Pancreas (tissue), 10 donors: ENCODE measurements at regions not wholly inside any gene's neighbourhood (a gene's known extent, or its start where the extent isn't known, plus 50 kb on each side); places are given as distances from the start of the nearest gene placed in this dataset.

ENCODE experiments used
- ATAC-seq, 4 donors: fragments of 200-7000 bp; cut with Tn5 transposase; one replicate each; pipeline versions ENCODE4 v1.8.0 to v1.9.1; 2020; ENCODE audit warnings: mild to moderate bottlenecking in 4 of 4, moderate library complexity in 4 of 4
- DNase-seq, 6 donors: peaks; one replicate each; pipeline ENCODE4 v3.0.0-alpha.2; 2020
- FAIRE-seq: peaks from 2 replicates; lab custom pipeline; 2012; peaks lifted over from hg19 to GRCh38; lab: Jason Lieb, UNC
- H3K27ac ChIP-seq, 4 donors: fragments of 200-600 bp; sonication (generic); 1 replicate in 3 of 4; 2 replicates in 1 of 4; pipeline versions ENCODE4 v1.5.0 to v1.8.0; 2020
- H3K27me3 ChIP-seq, 4 donors: fragments of 200-600 bp; one replicate each; pipeline ENCODE4 v1.8.0; 2021
- H3K36me3 ChIP-seq, 3 donors: fragments of 200-600 bp; sonication (generic) in 1 of 3; one replicate each; pipeline versions ENCODE4 v1.5.0 to v1.8.0; 2020 to 2021
- H3K4me1 ChIP-seq, 3 donors: fragments of 200-600 bp; one replicate each; pipeline ENCODE4 v1.8.0; 2021
- H3K4me3 ChIP-seq, 4 donors: fragments of 200-600 bp; sonication (generic) in 2 of 4; one replicate each; pipeline versions ENCODE4 v1.5.0 to v1.8.0; 2020 to 2021
- H3K9me3 ChIP-seq, 4 donors: fragments of 200-600 bp; one replicate each; pipeline ENCODE4 v1.8.0; 2021
- WGBS, 2 donors: extraction: QIAGEN DNeasy Blood & Tissue Kit; methylation state at CpG; one replicate each; pipeline ENCODE4 v1.1.7; 2013; 5-methylcytosine and 5-hydroxymethylcytosine counted together
- intact Hi-C, 3 donors: fragments of 100-400 bp; cut with DNase I; formaldehyde crosslinking; loops; one replicate each; pipeline versions ENCODE4 v1.11.1 to v1.14.2; 2022
- TF ChIP-seq, protein P1 (sequence below), 4 donors: fragments of 200-600 bp; sonication (generic) in 3 of 4; IDR thresholded peaks; one replicate each; pipeline versions ENCODE4 v1.5.0 to v1.8.0; 2021; ENCODE audit warnings: antibody characterized with exemption in 4 of 4
- donor health status: healthy with polysubstance abuse.
- donor health status: DM: no; HTN: no; CAD: no; lungs with moderate emphysema.
- donor health status: DM: no; HTN: no; CAD: no.
- donor health status: control.
- donor health status: control.
- donor health status: Bipolar disorder and iron deficiency.
- donor health status: DM: yes; HTN: yes; CAD: no.
- donor health status: DM: no; HTN: no; CAD: no.
- donor health status: DM: no; HTN: no; CAD: no.
- donor health status: DM: yes; HTN: yes; CAD: no.

DNA sequence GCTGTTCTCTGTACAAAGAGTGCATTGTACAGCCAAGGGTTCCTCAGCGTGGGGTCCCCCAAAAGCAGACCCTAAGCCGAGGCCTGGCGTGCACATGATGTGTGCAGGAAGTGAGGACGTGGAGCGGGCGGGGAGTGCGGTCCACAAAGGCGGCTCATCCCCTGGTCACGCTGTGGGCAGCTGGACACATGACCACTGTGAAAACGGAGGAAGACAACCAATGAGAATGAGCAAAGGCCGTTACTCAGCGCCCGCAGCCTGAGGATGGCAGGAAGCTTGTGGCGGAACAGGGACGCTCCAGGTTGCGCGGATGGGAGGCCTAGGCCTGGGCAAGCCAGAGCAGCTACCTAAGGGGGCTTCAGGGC is 1263.7 kb downstream of the BRD1 start:
- peak in 1 of 6 donors; percentile 33 for DNase-seq
- WGBS, 2 donors = 69 to 86% methylated on average over 17 of the region's 17 CpGs
- TF ChIP-seq, protein P1, sequence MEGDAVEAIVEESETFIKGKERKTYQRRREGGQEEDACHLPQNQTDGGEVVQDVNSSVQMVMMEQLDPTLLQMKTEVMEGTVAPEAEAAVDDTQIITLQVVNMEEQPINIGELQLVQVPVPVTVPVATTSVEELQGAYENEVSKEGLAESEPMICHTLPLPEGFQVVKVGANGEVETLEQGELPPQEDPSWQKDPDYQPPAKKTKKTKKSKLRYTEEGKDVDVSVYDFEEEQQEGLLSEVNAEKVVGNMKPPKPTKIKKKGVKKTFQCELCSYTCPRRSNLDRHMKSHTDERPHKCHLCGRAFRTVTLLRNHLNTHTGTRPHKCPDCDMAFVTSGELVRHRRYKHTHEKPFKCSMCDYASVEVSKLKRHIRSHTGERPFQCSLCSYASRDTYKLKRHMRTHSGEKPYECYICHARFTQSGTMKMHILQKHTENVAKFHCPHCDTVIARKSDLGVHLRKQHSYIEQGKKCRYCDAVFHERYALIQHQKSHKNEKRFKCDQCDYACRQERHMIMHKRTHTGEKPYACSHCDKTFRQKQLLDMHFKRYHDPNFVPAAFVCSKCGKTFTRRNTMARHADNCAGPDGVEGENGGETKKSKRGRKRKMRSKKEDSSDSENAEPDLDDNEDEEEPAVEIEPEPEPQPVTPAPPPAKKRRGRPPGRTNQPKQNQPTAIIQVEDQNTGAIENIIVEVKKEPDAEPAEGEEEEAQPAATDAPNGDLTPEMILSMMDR (IDR thresholded peaks at IDR 0.05) = no peak

DNA sequence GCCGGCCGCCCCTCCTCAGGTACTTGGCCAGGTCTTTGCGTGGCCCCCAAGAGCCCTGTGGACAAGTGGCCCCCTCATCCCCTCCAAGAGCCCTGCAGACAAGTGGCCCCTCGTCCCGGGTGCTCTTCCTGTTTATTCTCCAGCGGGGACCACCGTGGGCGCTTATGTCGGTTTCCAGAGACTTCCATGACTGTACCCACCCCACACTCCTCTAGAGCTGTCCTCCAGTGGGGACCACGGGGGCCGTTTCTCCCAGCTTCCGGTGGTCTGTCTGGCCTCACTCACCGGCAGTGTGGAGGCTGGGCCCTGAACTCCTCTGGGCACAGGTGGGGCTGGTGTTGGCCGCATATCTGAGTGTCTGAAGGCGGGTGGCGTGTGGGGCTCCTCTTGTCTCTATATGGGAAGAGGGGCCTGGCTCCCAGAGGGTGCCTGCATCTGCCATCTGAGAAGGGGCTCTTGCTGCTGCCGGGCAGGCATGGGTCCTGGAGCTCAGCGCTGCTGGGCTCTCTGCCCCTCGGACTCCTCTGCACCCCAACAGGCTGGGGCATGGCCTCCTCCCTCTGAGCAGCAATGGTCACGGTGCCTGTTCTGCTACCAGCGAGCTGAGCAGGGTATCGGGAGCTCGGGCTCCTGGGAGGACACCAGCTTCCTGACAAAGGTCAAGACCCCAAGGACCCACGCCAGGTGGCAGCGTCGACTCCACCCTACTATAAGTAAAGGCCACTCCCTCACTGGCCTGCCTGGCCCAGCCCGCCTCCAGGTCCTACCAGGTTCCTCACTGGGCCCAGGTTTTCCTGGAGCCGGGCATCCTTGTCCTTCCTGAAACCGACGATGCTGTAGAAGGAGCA is 1264.3 kb downstream of the BRD1 start:
- TF ChIP-seq, protein P1 (IDR thresholded peaks at IDR 0.05) = no peak
- peak in 1 of 6 donors; percentile 56 for DNase-seq
- H3K27me3 ChIP-seq = no peaks in the 10 kb centered on the region
- H3K9me3 ChIP-seq = no peaks in the 10 kb centered on the region
- ATAC-seq = no peak
- H3K27ac ChIP-seq = no peak overlapping the region
- H3K4me3 ChIP-seq = no peak overlapping the region
- WGBS, 2 donors = 60 to 76% methylated on average over 30 of the region's 30 CpGs
- H3K4me1 ChIP-seq = no peaks in the 10 kb centered on the region
- H3K36me3 ChIP-seq = no peaks in the 10 kb centered on the region
- FAIRE-seq = no peak
- intact Hi-C loops = no loop called here

More for the DNA sequence above, 1263.7 kb downstream of the BRD1 start:
- no peaks in the 10 kb centered on the region for H3K36me3 ChIP-seq
- H3K4me1 ChIP-seq = no peaks in the 10 kb centered on the region
- H3K9me3 ChIP-seq = no peaks in the 10 kb centered on the region
- H3K27me3 ChIP-seq = no peaks in the 10 kb centered on the region
- FAIRE-seq = no peak
- H3K4me3 ChIP-seq = no peak overlapping the region
- intact Hi-C loops = no loop called here
- H3K27ac ChIP-seq = no peak overlapping the region
- ATAC-seq = no peak

DNA sequence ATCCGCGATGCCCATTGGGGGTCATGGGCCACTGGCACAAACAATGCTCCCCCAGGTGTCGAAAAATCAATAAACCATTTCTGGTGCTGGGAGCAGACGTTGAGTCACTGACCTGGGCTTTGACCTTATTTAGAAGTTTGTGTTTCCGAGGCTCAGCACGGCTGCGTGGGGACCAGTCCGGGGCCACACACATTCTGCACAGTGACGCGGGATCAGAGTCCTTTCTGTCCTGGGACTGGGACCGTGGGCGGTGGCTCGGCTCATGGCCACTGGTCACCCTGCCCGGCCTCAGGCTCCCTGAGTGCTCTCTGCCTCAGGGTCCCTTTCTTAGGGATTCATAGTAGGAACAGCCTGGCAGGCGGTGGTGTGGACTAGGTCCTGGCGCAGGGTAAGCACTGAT is 1266.0 kb downstream of the BRD1 start:
- H3K27ac ChIP-seq = no peak overlapping the region
- no peaks in the 10 kb centered on the region for H3K27me3 ChIP-seq
- no peak for FAIRE-seq
- WGBS, 2 donors = 48 to 61% methylated on average over 16 of the region's 16 CpGs
- ATAC-seq = no peak
- no peak overlapping the region for H3K4me3 ChIP-seq
- TF ChIP-seq, protein P1 (IDR thresholded peaks at IDR 0.05) = no peak
- no peaks in the 10 kb centered on the region for H3K4me1 ChIP-seq
- DNase-seq = peak in 1 of 6 donors; percentile 24
- no peaks in the 10 kb centered on the region for H3K36me3 ChIP-seq
- intact Hi-C loops = no loop called here
- H3K9me3 ChIP-seq = no peaks in the 10 kb centered on the region

DNA sequence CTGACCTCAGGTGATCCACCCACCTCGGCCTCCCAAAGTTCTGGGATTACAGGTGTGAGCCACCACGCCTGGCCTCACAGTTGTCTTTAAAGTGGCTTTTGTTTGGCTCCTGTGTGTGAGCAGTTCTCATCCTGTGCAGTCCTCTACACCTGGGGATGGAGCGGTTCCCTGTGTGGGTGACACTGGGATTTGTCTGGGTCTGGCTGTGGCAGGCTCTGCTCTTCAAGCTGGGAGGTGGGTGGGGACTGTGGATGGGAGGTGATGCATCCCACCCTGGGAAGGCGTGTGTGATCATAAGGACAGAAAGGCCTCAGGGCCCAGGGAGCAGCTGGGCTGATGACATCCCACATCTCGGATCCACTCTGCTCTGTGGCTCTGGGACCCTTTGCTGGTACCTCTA is 1266.8 kb downstream of the BRD1 start:
- TF ChIP-seq, protein P1 (IDR thresholded peaks at IDR 0.05) = no peak
- FAIRE-seq = no peak
- no peak for DNase-seq
- intact Hi-C loops = no loop called here
- no peak overlapping the region for H3K27ac ChIP-seq
- H3K9me3 ChIP-seq = no peaks in the 10 kb centered on the region
- no peak for ATAC-seq
- no peaks in the 10 kb centered on the region for H3K36me3 ChIP-seq
- H3K27me3 ChIP-seq = no peaks in the 10 kb centered on the region
- no peaks in the 10 kb centered on the region for H3K4me1 ChIP-seq
- 62 to 74% methylated on average over 5 of the region's 5 CpGs for WGBS, 2 donors
- H3K4me3 ChIP-seq = no peak overlapping the region

DNA sequence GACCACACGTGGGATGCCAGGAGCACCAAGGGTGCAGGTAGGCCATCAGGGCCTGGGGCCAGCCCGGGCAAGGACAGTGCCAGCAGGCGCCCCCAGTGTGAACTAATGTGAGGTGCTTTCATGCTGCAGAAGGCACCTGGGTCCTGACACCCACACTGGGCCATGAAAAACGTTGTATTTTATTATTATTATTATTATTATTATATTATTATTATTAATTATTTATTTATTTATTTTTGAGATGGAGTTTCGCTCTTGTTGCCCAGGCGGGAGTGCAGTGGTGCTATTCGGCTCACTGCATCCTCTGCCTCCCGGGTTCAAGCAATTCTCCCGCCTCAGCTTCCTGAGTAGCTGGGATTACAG is 1267.3 kb downstream of the BRD1 start:
- Histone ChIP-seq H3K4me3 (no peak overlapping the region), H3K27ac (no peak overlapping the region), H3K9me3 (no peaks in the 10 kb centered on the region), H3K4me1 (no peaks in the 10 kb centered on the region), H3K27me3 (no peaks in the 10 kb centered on the region), H3K36me3 (no peaks in the 10 kb centered on the region)
- ATAC-seq = no peak
- FAIRE-seq = no peak
- 56 to 69% methylated on average over 9 of the region's 9 CpGs for WGBS, 2 donors
- TF ChIP-seq, protein P1 (IDR thresholded peaks at IDR 0.05) = no peak
- intact Hi-C loops = no loop called here
- DNase-seq = no peak
